Prostate gland (tissue), 2 donors: ENCODE measurements at regions not wholly inside any gene's neighbourhood (a gene's known extent, or its start where the extent isn't known, plus 50 kb on each side); places are given as distances from the start of the nearest gene placed in this dataset.

ENCODE experiments used
- POLR2A ChIP-seq: fragments of 450-650 bp; IDR thresholded peaks from one replicate; pipeline ENCODE4 v1.6.1; 2016; ENCODE audit warnings: antibody characterized with exemption, mild to moderate bottlenecking
- TF ChIP-seq, protein P1 (sequence below), 4 experiments: fragments of 200-600 bp in 2 of 4; fragments of 450-650 bp in 2 of 4; sonication (generic) in 2 of 4; IDR thresholded peaks; 1 replicate in 3 of 4; 2 replicates in 1 of 4; pipeline ENCODE4 v1.5.1; 2016 to 2019; ENCODE audit warnings: antibody characterized with exemption in 4 of 4, mild to moderate bottlenecking in 2 of 4, moderate library complexity in 2 of 4

DNA sequence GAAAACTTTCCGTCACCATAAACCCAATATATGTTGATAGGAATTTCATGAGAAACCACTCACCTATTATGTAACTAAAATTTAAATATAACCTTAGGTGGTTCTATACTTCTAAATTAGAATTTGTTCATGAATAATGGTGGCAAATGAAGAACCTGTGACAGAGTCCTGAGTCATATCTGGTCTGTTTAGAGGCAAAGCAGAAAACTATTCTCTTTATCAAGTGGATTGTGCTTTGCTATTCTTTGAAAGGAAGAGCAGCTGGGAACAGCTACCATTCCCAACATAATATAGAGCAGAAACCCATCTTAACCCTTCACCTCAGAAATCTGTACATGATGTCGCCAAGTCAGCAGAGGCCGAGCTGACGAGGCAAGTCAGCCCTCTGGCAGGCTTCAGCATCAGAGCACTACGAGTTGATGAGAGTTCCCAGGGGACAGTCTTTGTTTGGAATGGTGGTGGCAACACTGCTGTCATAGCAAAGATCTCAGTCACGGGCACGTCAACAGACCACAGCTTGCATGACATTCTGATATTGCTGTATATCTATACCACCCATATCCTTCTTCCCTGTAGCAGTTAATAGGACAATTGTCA lies 631.9 kb upstream of the CA10 start:
- TF ChIP-seq, protein P1, sequence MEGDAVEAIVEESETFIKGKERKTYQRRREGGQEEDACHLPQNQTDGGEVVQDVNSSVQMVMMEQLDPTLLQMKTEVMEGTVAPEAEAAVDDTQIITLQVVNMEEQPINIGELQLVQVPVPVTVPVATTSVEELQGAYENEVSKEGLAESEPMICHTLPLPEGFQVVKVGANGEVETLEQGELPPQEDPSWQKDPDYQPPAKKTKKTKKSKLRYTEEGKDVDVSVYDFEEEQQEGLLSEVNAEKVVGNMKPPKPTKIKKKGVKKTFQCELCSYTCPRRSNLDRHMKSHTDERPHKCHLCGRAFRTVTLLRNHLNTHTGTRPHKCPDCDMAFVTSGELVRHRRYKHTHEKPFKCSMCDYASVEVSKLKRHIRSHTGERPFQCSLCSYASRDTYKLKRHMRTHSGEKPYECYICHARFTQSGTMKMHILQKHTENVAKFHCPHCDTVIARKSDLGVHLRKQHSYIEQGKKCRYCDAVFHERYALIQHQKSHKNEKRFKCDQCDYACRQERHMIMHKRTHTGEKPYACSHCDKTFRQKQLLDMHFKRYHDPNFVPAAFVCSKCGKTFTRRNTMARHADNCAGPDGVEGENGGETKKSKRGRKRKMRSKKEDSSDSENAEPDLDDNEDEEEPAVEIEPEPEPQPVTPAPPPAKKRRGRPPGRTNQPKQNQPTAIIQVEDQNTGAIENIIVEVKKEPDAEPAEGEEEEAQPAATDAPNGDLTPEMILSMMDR (IDR thresholded peaks at IDR 0.05): no peak
- no peak for TF ChIP-seq POLR2A
